ENCODE measurements at regions not wholly inside any gene's neighbourhood (a gene's known extent, or its start where the extent isn't known, plus 50 kb on each side); places are given as distances from the start of the nearest gene placed in this dataset.

GRCh38 chr3:7813365-7813764, 688.3 kb upstream of the LMCD1 start:
- H3K4ac ChIP-seq (ENCODE audit: low read depth in 1 of 2, low read length in 2 of 2), result no peak overlapping the region
- H4K8ac ChIP-seq (ENCODE audit: low read length), result no peak overlapping the region
- H2BK12ac ChIP-seq (ENCODE audit: low read length in 2 of 2), result no peak overlapping the region
- no peak overlapping the region for H2AK5ac ChIP-seq (ENCODE audit: low read length, severe bottlenecking)
- H3K14ac ChIP-seq (ENCODE audit: low read length in 2 of 2), result no peak overlapping the region
- H2BK5ac ChIP-seq (ENCODE audit: low read depth, low read length, poor library complexity, severe bottlenecking), result no peak overlapping the region
- H3K4me3 ChIP-seq (ENCODE audit: insufficient read depth in 1 of 2, low read depth in 1 of 2, low read length in 2 of 2), result no peak overlapping the region
- H3K36me3 ChIP-seq (ENCODE audit: control insufficient read depth in 1 of 2, insufficient read depth in 2 of 2, low read depth in 1 of 2, low read length in 2 of 2), result no peaks in the 10 kb centered on the region
- no peaks in the 10 kb centered on the region for H3K79me1 ChIP-seq (replicated peaks; ENCODE audit: low read length, poor library complexity, severe bottlenecking)
- H3K23ac ChIP-seq (ENCODE audit: low read length in 2 of 2), result no peak overlapping the region
- H2BK120ac ChIP-seq (ENCODE audit: low read depth, low read length), result no peak overlapping the region
- no peak overlapping the region for H4K91ac ChIP-seq (ENCODE audit: low read length)
- no peak overlapping the region for H3K27ac ChIP-seq (ENCODE audit: low read length, poor library complexity, severe bottlenecking)
- WGBS, result 38% methylated on average over 1 of the region's 1 CpG
- H3K4me2 ChIP-seq (ENCODE audit: low read length, poor library complexity, severe bottlenecking), result no peak overlapping the region
- peaks cover 5% of the 10 kb centered on the region for H3K9me3 ChIP-seq (ENCODE audit: control insufficient read depth, low read length)
- DNase-seq, result no peak
- no peak overlapping the region for H2BK15ac ChIP-seq (ENCODE audit: low read depth, poor library complexity, severe bottlenecking)
- H3K9ac ChIP-seq (ENCODE audit: low read length), result no peak overlapping the region
- no peak overlapping the region for H2AFZ ChIP-seq (ENCODE audit: low read depth, low read length)
- no peak overlapping the region for H3K18ac ChIP-seq (ENCODE audit: low read depth in 1 of 2, low read length in 2 of 2)
- H3K27me3 ChIP-seq (ENCODE audit: control insufficient read depth in 1 of 2, insufficient read depth in 1 of 2, low read length in 2 of 2), result no peaks in the 10 kb centered on the region
- H3K4me1 ChIP-seq (ENCODE audit: control insufficient read depth, insufficient read depth, low read depth, low read length), result no peaks in the 10 kb centered on the region

DNA sequence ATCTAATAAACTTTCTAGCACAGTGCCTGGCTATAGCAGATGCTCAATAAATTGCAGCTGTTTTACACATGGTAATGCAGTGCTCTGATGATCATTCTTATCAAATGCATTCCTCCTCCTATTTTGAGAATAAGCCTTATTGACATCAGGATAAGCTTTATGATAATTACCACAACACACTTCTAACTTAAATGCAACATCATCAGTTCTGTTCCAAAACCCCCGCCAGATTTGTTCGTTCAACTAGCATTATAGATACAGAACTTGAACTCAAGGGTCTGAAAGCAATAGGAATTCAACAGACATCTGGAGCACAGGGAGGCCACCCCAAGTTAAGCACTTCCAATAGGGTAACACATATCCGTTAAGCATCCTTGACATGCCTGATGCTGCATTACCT, 684.4 kb upstream of the LMCD1 start:
- Histone ChIP-seq H4K91ac (ENCODE audit: low read length) (no peak overlapping the region), H2BK5ac (ENCODE audit: low read depth, low read length, poor library complexity, severe bottlenecking) (no peak overlapping the region), H3K9me3 (ENCODE audit: control insufficient read depth, low read length) (peaks cover 13% of the 10 kb centered on the region), H2BK12ac (ENCODE audit: low read length in 2 of 2) (no peak overlapping the region), H3K4ac (ENCODE audit: low read depth in 1 of 2, low read length in 2 of 2) (no peak overlapping the region), H3K27ac (ENCODE audit: low read length, poor library complexity, severe bottlenecking) (no peak overlapping the region), H3K4me3 (ENCODE audit: insufficient read depth in 1 of 2, low read depth in 1 of 2, low read length in 2 of 2) (no peak overlapping the region), H2BK15ac (ENCODE audit: low read depth, poor library complexity, severe bottlenecking) (no peak overlapping the region), H3K4me1 (ENCODE audit: control insufficient read depth, insufficient read depth, low read depth, low read length) (no peaks in the 10 kb centered on the region), H2BK120ac (ENCODE audit: low read depth, low read length) (no peak overlapping the region), H3K27me3 (ENCODE audit: control insufficient read depth in 1 of 2, insufficient read depth in 1 of 2, low read length in 2 of 2) (no peaks in the 10 kb centered on the region), H3K18ac (ENCODE audit: low read depth in 1 of 2, low read length in 2 of 2) (no peak overlapping the region), H4K8ac (ENCODE audit: low read length) (no peak overlapping the region), H2AK5ac (ENCODE audit: low read length, severe bottlenecking) (no peak overlapping the region), H2AFZ (ENCODE audit: low read depth, low read length) (no peak overlapping the region), H3K79me1 (replicated peaks; ENCODE audit: low read length, poor library complexity, severe bottlenecking) (no peaks in the 10 kb centered on the region), H3K36me3 (ENCODE audit: control insufficient read depth in 1 of 2, insufficient read depth in 2 of 2, low read depth in 1 of 2, low read length in 2 of 2) (no peaks in the 10 kb centered on the region), H3K23ac (ENCODE audit: low read length in 2 of 2) (no peak overlapping the region), H3K4me2 (ENCODE audit: low read length, poor library complexity, severe bottlenecking) (no peak overlapping the region), H3K14ac (ENCODE audit: low read length in 2 of 2) (no peak overlapping the region), H3K9ac (ENCODE audit: low read length) (no peak overlapping the region)
- DNase-seq, result no peak
- 97% methylated on average over 3 of the region's 3 CpGs for WGBS

- H2BK120ac ChIP-seq (ENCODE audit: low read depth, low read length), result no peak overlapping the region
- H4K91ac ChIP-seq (ENCODE audit: low read length), result no peak overlapping the region
- H3K4me3 ChIP-seq (ENCODE audit: insufficient read depth in 1 of 2, low read depth in 1 of 2, low read length in 2 of 2), result no peak overlapping the region
- 93% methylated on average over 2 of the region's 2 CpGs for WGBS
- H3K27ac ChIP-seq (ENCODE audit: low read length, poor library complexity, severe bottlenecking), result no peak overlapping the region
- no peak overlapping the region for H3K23ac ChIP-seq (ENCODE audit: low read length in 2 of 2)
- H2BK15ac ChIP-seq (ENCODE audit: low read depth, poor library complexity, severe bottlenecking), result no peak overlapping the region
- H3K9me3 ChIP-seq (ENCODE audit: control insufficient read depth, low read length), result peaks cover 40% of the 10 kb centered on the region
- no peak overlapping the region for H3K4ac ChIP-seq (ENCODE audit: low read depth in 1 of 2, low read length in 2 of 2)
- no peak overlapping the region for H2AFZ ChIP-seq (ENCODE audit: low read depth, low read length)
- no peak overlapping the region for H2BK5ac ChIP-seq (ENCODE audit: low read depth, low read length, poor library complexity, severe bottlenecking)
- H3K4me1 ChIP-seq (ENCODE audit: control insufficient read depth, insufficient read depth, low read depth, low read length), result no peaks in the 10 kb centered on the region
- no peak overlapping the region for H3K4me2 ChIP-seq (ENCODE audit: low read length, poor library complexity, severe bottlenecking)
- no peak overlapping the region for H2AK5ac ChIP-seq (ENCODE audit: low read length, severe bottlenecking)
- H3K27me3 ChIP-seq (ENCODE audit: control insufficient read depth in 1 of 2, insufficient read depth in 1 of 2, low read length in 2 of 2), result no peaks in the 10 kb centered on the region
- no peak overlapping the region for H3K14ac ChIP-seq (ENCODE audit: low read length in 2 of 2)
- no peak overlapping the region for H2BK12ac ChIP-seq (ENCODE audit: low read length in 2 of 2)
- H3K36me3 ChIP-seq (ENCODE audit: control insufficient read depth in 1 of 2, insufficient read depth in 2 of 2, low read depth in 1 of 2, low read length in 2 of 2), result no peaks in the 10 kb centered on the region
- no peak overlapping the region for H3K9ac ChIP-seq (ENCODE audit: low read length)
- no peak overlapping the region for H4K8ac ChIP-seq (ENCODE audit: low read length)
- DNase-seq, result no peak
- H3K79me1 ChIP-seq (replicated peaks; ENCODE audit: low read length, poor library complexity, severe bottlenecking), result no peaks in the 10 kb centered on the region
- no peak overlapping the region for H3K18ac ChIP-seq (ENCODE audit: low read depth in 1 of 2, low read length in 2 of 2)
Observed at GRCh38 chr3:7820969-7821368, 680.7 kb upstream of the LMCD1 start.

- Histone ChIP-seq H3K23ac (ENCODE audit: low read length in 2 of 2) (no peak overlapping the region), H3K9ac (ENCODE audit: low read length) (no peak overlapping the region), H2AK5ac (ENCODE audit: low read length, severe bottlenecking) (no peak overlapping the region), H3K27me3 (ENCODE audit: control insufficient read depth in 1 of 2, insufficient read depth in 1 of 2, low read length in 2 of 2) (no peaks in the 10 kb centered on the region), H3K79me1 (replicated peaks; ENCODE audit: low read length, poor library complexity, severe bottlenecking) (no peaks in the 10 kb centered on the region), H4K91ac (ENCODE audit: low read length) (no peak overlapping the region), H3K14ac (ENCODE audit: low read length in 2 of 2) (no peak overlapping the region), H4K8ac (ENCODE audit: low read length) (no peak overlapping the region), H3K4me3 (ENCODE audit: insufficient read depth in 1 of 2, low read depth in 1 of 2, low read length in 2 of 2) (no peak overlapping the region), H3K9me3 (ENCODE audit: control insufficient read depth, low read length) (peaks cover 43% of the 10 kb centered on the region), H3K18ac (ENCODE audit: low read depth in 1 of 2, low read length in 2 of 2) (no peak overlapping the region), H2AFZ (ENCODE audit: low read depth, low read length) (no peak overlapping the region), H3K4me1 (ENCODE audit: control insufficient read depth, insufficient read depth, low read depth, low read length) (no peaks in the 10 kb centered on the region), H3K4ac (ENCODE audit: low read depth in 1 of 2, low read length in 2 of 2) (no peak overlapping the region), H2BK5ac (ENCODE audit: low read depth, low read length, poor library complexity, severe bottlenecking) (no peak overlapping the region), H2BK15ac (ENCODE audit: low read depth, poor library complexity, severe bottlenecking) (no peak overlapping the region), H3K36me3 (ENCODE audit: control insufficient read depth in 1 of 2, insufficient read depth in 2 of 2, low read depth in 1 of 2, low read length in 2 of 2) (no peaks in the 10 kb centered on the region), H2BK120ac (ENCODE audit: low read depth, low read length) (no peak overlapping the region), H3K4me2 (ENCODE audit: low read length, poor library complexity, severe bottlenecking) (no peak overlapping the region), H3K27ac (ENCODE audit: low read length, poor library complexity, severe bottlenecking) (no peak overlapping the region), H2BK12ac (ENCODE audit: low read length in 2 of 2) (no peak overlapping the region)
- no CpG with 5 or more reads among the region's 1 CpG for WGBS
- no peak for DNase-seq
Observed at GRCh38 chr3:7821858-7822257, 679.8 kb upstream of the LMCD1 start.

All from mesenchymal stem cell (in vitro differentiated cells and primary cell).